Right atrium auricular region (tissue), 2 donors: ENCODE measurements at regions not wholly inside any gene's neighbourhood (a gene's known extent, or its start where the extent isn't known, plus 50 kb on each side); places are given as distances from the start of the nearest gene placed in this dataset.

Experiments used
- DNase-seq: peaks from one replicate; pipeline ENCODE4 v3.0.0-alpha.2; 2019; ENCODE audit warnings: low spot score
- H3K27ac ChIP-seq, 2 donors: fragments of 200-600 bp; sonication (generic); 1 replicate in 1 of 2; 2 replicates in 1 of 2; pipeline ENCODE4 v1.5.1; 2016 to 2019
- H3K27me3 ChIP-seq, 2 donors: fragments of 200-600 bp; sonication (generic); one replicate each; pipeline versions ENCODE4 v1.5.1 to v1.6.0; 2017 to 2019
- H3K36me3 ChIP-seq: fragments of 200-600 bp; sonication (generic); one replicate; pipeline ENCODE4 v1.5.1; 2016
- H3K4me1 ChIP-seq, 2 donors: fragments of 200-600 bp; sonication (generic); one replicate each; pipeline versions ENCODE4 v1.5.1 to v1.6.0; 2017 to 2019
- H3K4me3 ChIP-seq, 2 donors: fragments of 200-600 bp; sonication (generic); 1 replicate in 1 of 2; 2 replicates in 1 of 2; pipeline ENCODE4 v1.5.1; 2017 to 2019; ENCODE audit warnings: mild to moderate bottlenecking in 1 of 2, moderate library complexity in 1 of 2
- H3K9me3 ChIP-seq, 2 donors: fragments of 200-600 bp; sonication (generic); one replicate each; pipeline ENCODE4 v1.5.1; 2019
- TF ChIP-seq, protein P1 (sequence below), 2 donors: fragments of 200-600 bp; sonication (generic); IDR thresholded peaks; one replicate each; pipeline ENCODE4 v1.5.1; 2019; ENCODE audit warnings: antibody characterized with exemption in 2 of 2

DNA sequence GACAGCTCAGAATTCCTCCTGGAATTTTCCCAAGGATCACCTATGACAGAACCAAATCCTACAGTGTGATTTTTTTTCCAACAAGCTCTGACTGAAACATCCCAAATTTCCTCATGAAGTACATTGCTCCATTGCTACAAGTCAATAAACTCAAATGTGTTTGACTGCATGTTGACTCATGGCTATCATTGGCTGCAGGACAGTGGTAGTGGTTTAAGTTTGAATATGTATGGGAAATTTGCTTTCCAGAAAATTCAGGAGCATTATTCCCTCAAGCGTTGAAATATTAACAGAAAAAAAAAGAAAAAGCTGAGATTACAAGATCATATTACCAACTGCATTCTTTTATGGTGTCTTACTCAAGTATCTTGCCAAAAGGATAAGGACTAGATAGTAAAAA is 402.8 kb upstream of the DSEL start:
- H3K4me3 ChIP-seq, result no peak overlapping the region
- no peaks in the 10 kb centered on the region for H3K4me1 ChIP-seq
- no peaks in the 10 kb centered on the region for H3K9me3 ChIP-seq
- no peaks in the 10 kb centered on the region for H3K27me3 ChIP-seq
- H3K27ac ChIP-seq, result no peak overlapping the region
- DNase-seq, result no peak
- no peaks in the 10 kb centered on the region for H3K36me3 ChIP-seq
- TF ChIP-seq, protein P1, sequence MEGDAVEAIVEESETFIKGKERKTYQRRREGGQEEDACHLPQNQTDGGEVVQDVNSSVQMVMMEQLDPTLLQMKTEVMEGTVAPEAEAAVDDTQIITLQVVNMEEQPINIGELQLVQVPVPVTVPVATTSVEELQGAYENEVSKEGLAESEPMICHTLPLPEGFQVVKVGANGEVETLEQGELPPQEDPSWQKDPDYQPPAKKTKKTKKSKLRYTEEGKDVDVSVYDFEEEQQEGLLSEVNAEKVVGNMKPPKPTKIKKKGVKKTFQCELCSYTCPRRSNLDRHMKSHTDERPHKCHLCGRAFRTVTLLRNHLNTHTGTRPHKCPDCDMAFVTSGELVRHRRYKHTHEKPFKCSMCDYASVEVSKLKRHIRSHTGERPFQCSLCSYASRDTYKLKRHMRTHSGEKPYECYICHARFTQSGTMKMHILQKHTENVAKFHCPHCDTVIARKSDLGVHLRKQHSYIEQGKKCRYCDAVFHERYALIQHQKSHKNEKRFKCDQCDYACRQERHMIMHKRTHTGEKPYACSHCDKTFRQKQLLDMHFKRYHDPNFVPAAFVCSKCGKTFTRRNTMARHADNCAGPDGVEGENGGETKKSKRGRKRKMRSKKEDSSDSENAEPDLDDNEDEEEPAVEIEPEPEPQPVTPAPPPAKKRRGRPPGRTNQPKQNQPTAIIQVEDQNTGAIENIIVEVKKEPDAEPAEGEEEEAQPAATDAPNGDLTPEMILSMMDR (IDR thresholded peaks at IDR 0.05), result no peak

DNA sequence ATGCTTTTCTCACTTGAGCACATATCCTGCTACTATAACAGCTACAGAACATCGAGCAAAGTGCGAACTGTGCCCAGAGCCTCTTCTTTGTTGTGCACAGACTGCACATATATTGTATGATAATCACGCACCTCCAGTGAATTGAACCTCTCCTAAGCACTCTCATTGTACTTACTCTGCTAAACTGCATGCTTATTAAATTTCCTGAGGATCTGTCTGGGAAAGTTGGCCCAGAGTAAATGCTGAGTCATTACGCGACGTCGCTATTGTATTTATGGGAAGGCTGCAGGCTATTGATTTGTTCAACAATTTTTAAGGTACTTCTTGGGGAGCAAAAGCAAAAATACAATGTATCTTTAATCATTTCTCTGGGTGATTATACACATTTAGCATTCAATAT is 399.6 kb upstream of the DSEL start:
- H3K4me3 ChIP-seq, result no peak overlapping the region
- DNase-seq, result no peak
- H3K36me3 ChIP-seq, result no peaks in the 10 kb centered on the region
- TF ChIP-seq, protein P1 (IDR thresholded peaks at IDR 0.05), result no peak
- no peak overlapping the region for H3K27ac ChIP-seq
- H3K4me1 ChIP-seq, result no peaks in the 10 kb centered on the region
- H3K9me3 ChIP-seq, result no peaks in the 10 kb centered on the region
- H3K27me3 ChIP-seq, result no peaks in the 10 kb centered on the region

DNA sequence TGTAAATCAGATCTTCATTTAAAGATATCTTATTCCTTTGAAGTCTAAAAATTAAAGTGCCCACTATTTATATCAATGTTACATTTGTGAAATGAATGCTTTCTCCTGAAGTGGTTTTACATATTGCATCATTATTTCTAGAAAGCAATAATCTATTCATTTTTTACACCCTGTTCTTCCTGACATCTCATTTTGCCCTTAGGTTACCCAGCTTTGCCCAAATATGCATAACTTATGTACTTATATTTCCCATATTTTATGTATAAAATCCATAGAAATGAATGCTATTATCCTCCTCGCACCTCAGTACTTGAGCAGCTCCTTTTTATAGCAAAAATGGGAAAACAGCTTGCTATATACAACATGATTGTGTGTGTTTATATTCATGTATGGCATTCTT is 396.5 kb upstream of the DSEL start:
- H3K9me3 ChIP-seq, result no peaks in the 10 kb centered on the region
- DNase-seq, result no peak
- H3K4me3 ChIP-seq, result no peak overlapping the region
- no peaks in the 10 kb centered on the region for H3K27me3 ChIP-seq
- H3K4me1 ChIP-seq, result no peaks in the 10 kb centered on the region
- TF ChIP-seq, protein P1 (IDR thresholded peaks at IDR 0.05), result no peak
- H3K36me3 ChIP-seq, result no peaks in the 10 kb centered on the region
- H3K27ac ChIP-seq, result no peak overlapping the region

DNA sequence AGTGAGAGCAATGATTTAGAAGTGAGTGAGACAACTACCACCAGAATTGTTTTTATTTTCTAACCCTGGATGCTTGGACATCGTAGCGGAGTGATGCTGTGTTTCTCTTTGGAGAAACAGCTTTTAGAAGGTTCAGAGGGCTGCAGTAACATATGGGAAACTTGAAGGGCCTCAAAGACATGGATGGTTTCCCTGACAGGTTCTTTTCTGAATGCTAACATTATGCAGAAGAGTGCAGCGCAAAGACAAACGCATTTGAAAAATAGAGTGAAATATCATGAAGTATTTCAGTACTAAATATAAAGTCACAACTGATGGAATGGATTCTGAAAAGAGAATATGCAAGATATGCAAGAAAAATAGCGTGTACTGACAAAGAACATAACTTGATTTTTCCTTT is 385.1 kb upstream of the DSEL start:
- no peak overlapping the region for H3K4me3 ChIP-seq
- H3K27ac ChIP-seq, result no peak overlapping the region
- no peaks in the 10 kb centered on the region for H3K4me1 ChIP-seq
- TF ChIP-seq, protein P1 (IDR thresholded peaks at IDR 0.05), result no peak
- no peaks in the 10 kb centered on the region for H3K27me3 ChIP-seq
- H3K36me3 ChIP-seq, result no peaks in the 10 kb centered on the region
- no peak for DNase-seq
- H3K9me3 ChIP-seq, result no peaks in the 10 kb centered on the region

DNA sequence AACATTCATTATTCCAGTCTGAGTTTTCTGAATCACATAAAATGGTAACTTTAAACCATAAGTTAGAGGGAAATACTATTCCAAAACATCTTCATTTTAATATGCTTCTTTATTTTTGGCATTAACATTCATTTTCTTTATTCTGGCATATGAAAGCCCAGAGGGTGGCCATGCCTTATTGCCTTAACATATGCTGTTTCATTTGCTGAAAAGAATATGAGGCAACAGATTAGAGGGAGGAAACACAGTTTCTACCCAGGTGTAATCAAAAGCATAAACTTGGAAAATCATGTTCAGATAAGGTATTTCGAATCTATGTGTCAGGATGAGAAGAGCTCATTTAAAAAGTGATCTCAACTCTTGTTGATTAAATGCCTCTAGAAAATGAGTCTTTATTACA is 379.9 kb upstream of the DSEL start:
- Histone ChIP-seq H3K27me3 (no peaks in the 10 kb centered on the region), H3K27ac (no peak overlapping the region), H3K4me1 (no peaks in the 10 kb centered on the region), H3K9me3 (no peaks in the 10 kb centered on the region), H3K36me3 (no peaks in the 10 kb centered on the region), H3K4me3 (no peak overlapping the region)
- TF ChIP-seq, protein P1 (IDR thresholded peaks at IDR 0.05), result no peak
- DNase-seq, result no peak

DNA sequence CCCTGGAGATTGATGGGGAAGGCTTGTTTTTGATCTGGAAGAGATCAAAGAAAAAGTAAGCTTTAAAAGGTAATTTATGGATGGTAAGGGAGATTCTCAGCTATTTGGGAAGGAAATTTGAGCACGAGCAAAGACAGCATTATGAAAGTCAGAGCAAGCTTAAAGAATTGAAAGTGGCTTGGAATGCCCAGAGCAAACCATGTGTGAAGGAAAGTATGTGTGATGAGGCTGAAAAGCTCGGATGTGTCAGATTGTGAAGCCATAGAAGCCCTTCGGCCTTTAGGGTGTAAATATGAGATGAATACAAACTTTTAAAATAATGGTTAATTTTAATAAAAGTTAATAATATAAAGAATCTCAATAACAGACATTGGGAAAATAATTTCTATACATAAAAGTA is 377.4 kb upstream of the DSEL start:
- no peak overlapping the region for H3K27ac ChIP-seq

More for the DNA sequence above, 377.4 kb upstream of the DSEL start:
- TF ChIP-seq, protein P1 (IDR thresholded peaks at IDR 0.05), result no peak
- DNase-seq, result no peak
- H3K27me3 ChIP-seq, result no peaks in the 10 kb centered on the region
- no peak overlapping the region for H3K4me3 ChIP-seq
- H3K36me3 ChIP-seq, result no peaks in the 10 kb centered on the region
- H3K4me1 ChIP-seq, result no peaks in the 10 kb centered on the region
- H3K9me3 ChIP-seq, result no peaks in the 10 kb centered on the region
